ENCODE measurements at regions not wholly inside any gene's neighbourhood (a gene's known extent, or its start where the extent isn't known, plus 50 kb on each side); places are given as distances from the start of the nearest gene placed in this dataset.
"Not testable (repeated sequence)": the region's sequence is repeated elsewhere in the genome, so short reads cannot be mapped to it uniquely, and the experiment has no call there.

DNA sequence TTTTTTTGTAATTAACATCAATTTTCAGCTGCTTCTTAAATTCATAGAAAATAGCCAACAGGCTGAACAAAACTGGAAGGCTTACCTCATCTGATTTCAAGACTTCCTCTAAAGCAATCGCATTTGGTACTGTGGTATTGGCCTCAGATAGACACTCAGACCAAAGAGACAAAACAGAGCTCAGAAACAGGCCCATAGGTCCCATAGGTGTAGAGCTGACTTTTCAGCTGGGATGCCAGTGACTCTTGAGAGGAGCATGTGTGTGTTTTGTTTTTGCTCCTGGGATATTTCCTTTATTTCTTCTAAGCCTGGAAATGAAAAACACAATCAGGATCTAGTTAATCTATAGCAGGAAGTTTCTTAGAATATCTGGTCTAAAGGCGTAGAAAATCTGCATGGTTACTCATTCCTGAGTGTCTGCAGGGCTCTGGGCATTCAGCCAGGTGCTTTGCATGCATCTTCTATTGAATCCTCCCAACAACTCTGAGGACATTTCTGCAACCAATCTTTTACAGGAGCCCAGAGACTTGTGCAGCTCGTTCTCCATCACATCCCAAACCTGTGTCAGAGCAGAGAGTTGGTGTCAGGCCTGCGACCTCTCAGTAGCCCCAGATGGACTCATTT lies 190.8 kb downstream of the RTP5 start:
- POLR2A ChIA-PET, result no interaction called here
- CTCF ChIA-PET, result interaction anchor here (1.1 kb wide), 1 partner anchor 110 kb away, joined by 4 read pairs; no protein-coding TSS in a partner anchor

DNA sequence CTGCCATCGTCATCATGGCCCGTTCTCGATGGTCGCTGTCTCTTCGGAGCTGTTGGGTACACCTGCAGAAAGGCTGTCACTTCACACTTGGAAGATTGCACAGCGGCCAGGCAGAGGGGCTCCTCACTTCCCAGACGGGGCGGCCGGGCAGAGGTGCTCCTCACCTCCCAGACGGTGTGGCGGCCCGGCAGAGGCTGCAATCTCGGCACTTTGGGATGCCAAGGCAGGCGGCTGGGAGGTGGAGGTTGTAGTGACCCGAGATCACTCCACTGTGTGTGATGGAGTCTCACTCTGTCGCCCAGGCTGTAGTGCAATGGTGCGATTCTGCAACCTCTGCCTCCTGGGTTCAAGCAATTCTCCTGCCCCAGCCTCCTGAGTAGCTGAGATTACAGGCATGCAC lies 192.4 kb downstream of the RTP5 start:
- POLR2A ChIA-PET; CTCF ChIA-PET; DNase-seq (ENCODE audit: extremely low spot score): not testable (repeated sequence)

More for the DNA sequence above, 190.8 kb downstream of the RTP5 start:
- TF ChIP-seq, protein P1, sequence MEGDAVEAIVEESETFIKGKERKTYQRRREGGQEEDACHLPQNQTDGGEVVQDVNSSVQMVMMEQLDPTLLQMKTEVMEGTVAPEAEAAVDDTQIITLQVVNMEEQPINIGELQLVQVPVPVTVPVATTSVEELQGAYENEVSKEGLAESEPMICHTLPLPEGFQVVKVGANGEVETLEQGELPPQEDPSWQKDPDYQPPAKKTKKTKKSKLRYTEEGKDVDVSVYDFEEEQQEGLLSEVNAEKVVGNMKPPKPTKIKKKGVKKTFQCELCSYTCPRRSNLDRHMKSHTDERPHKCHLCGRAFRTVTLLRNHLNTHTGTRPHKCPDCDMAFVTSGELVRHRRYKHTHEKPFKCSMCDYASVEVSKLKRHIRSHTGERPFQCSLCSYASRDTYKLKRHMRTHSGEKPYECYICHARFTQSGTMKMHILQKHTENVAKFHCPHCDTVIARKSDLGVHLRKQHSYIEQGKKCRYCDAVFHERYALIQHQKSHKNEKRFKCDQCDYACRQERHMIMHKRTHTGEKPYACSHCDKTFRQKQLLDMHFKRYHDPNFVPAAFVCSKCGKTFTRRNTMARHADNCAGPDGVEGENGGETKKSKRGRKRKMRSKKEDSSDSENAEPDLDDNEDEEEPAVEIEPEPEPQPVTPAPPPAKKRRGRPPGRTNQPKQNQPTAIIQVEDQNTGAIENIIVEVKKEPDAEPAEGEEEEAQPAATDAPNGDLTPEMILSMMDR (IDR thresholded peaks at IDR 0.05; ENCODE audit: control extremely low read depth, extremely low read depth, low read depth, missing control alignments), result no peak
- DNase-seq (ENCODE audit: extremely low spot score), result no peak

DNA sequence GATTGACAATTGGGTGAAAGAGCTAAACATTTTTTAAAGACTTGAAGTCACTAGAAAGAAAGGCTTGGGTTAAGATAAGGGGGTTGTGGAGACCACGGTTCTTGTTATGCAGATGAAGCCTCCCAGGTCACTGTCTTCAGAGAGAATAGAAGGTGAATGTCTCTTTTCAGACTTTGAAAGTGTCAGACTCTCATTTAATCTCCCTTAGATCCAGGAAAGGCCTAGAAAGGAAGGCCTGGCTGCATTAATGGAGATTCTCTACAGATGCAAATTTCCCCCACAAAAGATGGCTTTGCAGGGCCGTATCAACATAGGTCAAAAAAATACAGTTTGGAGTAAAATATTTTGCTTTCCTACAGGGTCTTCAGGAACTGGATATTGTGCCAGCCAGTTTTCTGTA lies 193.9 kb downstream of the RTP5 start:
- CTCF ChIA-PET, result interaction anchor here (1.1 kb wide), 1 partner anchor 21 kb away, joined by 3 read pairs; no protein-coding TSS in a partner anchor
- TF ChIP-seq, protein P1 (IDR thresholded peaks at IDR 0.05; ENCODE audit: control extremely low read depth, extremely low read depth, low read depth, missing control alignments), result no peak
- POLR2A ChIA-PET, result no interaction called here
- no peak for DNase-seq (ENCODE audit: extremely low spot score)

DNA sequence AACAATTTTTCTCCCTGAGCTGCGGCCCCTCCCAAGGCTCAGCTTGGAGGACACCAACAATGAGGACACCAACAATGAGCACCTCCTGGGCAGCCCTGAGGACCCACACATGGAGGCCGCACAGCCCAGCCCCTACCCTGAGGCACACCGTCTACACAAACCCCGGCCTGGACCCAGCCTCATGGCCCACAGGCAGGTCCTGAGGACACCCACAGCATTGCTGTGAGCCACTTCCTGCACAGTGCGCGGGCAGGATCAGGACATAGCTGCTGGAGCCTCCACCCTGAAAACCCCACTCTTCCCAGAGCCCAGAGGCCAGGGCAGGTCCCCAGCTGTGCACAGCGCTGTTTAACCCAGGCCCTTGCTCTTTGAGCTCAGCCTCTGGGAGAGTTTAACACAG lies 194.3 kb downstream of the RTP5 start:
- ChIA-PET POLR2A (no interaction called here), CTCF (interaction anchor here (1.1 kb wide), 1 partner anchor 21 kb away, joined by 3 read pairs; no protein-coding TSS in a partner anchor)
- TF ChIP-seq, protein P1 (IDR thresholded peaks at IDR 0.05; ENCODE audit: control extremely low read depth, extremely low read depth, low read depth, missing control alignments), result no peak
- no peak for DNase-seq (ENCODE audit: extremely low spot score)

DNA sequence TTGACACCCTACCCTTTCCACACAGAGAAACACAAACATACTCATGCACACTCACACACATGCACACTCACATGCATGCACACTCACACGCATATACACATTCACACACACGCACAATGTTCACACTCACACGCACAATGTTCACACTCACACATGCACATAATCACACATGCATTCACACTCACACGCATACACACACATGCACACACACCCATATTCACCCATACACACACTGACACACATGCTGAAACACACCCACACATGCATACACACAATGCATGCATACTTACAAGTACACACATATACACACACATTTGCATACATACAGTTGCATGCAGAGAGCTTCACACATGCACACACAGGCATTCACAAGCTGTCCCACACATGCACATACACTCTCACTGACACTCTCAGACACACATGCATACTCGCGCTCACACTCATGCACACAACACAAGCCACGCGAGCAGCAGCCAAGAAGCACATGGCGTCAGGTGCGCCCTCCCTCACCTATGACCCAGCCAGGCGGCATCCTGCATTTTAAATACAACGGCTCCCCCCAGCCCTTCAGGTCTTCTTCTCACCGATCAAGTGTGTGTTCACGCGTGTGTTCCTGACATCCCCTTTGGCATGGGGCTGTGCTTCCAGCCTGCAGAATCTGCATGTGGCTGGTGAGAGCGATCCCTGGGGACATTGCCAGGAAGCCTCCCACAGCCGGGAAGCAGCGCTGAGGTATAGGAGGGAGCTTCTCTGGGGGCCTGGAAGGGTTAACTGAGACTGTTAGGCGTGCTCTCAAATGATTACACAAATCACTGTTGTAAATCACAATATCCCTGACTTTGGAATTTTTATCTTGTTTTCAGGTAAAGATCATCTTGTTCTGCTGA lies 195.1 kb downstream of the RTP5 start:
- ChIA-PET CTCF (interaction anchor here (1.1 kb wide), 1 partner anchor 22 kb away, joined by 3 read pairs; no protein-coding TSS in a partner anchor), POLR2A (no interaction called here)
- TF ChIP-seq, protein P1 (IDR thresholded peaks at IDR 0.05; ENCODE audit: control extremely low read depth, extremely low read depth, low read depth, missing control alignments), result no peak
- DNase-seq (ENCODE audit: extremely low spot score), result no peak

DNA sequence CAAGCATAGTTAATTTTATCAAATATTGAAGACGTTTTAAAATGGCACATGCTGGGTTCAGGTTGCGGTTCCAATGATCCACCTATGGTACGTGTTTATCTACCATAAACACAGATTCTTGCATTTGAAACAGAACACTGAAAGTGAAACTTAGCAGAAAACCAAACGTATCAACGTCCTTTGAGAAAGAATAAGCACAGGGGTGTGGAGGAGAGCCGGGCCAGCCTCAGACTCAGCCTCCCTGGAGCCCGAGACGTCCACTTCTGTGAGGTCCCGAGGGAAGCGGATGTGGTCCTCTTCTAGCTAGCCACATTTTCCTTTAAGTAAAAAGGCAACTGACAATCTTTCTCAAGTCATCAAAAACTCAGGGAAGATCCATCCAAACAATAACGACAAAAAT lies 195.9 kb downstream of the RTP5 start:
- POLR2A ChIA-PET, result no interaction called here
- DNase-seq (ENCODE audit: extremely low spot score), result no peak
- TF ChIP-seq, protein P1 (IDR thresholded peaks at IDR 0.05; ENCODE audit: control extremely low read depth, extremely low read depth, low read depth, missing control alignments), result no peak
- CTCF ChIA-PET, result no interaction called here

DNA sequence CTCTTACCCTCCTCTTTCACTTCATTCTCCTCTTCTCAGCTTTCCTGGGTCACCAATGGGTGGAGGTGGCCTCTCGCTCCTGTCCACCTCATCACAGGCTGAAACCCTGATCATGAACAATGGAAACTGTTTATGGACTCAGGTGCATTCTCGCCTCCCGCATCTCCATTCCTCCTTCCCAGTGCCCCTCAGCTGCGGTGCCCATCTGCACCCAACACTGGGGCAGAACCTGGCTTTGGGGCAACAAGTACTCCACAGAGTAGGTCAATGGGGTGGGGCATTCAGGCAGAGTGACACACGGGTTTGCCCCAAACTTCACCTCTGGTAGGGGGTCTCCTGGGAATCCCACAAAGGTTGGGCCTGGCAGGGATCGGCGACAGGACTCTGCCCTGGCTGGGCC lies 199.5 kb downstream of the RTP5 start:
- TF ChIP-seq, protein P1 (IDR thresholded peaks at IDR 0.05; ENCODE audit: control extremely low read depth, extremely low read depth, low read depth, missing control alignments), result no peak
- CTCF ChIA-PET, result no interaction called here
- DNase-seq (ENCODE audit: extremely low spot score), result no peak
- POLR2A ChIA-PET, result no interaction called here

DNA sequence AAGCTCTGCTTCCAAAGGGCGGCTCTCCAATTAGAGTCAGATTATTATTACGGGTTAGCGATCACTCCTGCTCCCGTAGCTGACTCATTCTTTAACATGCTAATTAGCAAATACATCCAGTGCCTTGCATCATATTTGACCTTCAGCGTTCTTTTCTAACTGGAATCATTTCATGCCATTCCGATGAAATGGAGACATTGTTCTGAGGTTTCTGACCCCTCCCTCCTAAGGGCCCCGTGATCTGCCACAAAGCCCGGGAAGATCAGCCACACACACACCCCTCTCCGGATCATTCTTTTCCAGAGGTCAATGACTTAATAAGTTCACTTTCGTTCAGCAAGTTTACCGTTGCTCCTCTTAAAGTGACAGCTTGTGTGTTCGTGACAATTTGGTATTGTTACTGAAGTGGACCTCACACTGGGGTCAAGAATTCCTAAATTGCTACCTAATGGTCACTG lies 200.4 kb downstream of the RTP5 start:
- CTCF ChIA-PET; POLR2A ChIA-PET; DNase-seq (ENCODE audit: extremely low spot score): not testable (repeated sequence)

DNA sequence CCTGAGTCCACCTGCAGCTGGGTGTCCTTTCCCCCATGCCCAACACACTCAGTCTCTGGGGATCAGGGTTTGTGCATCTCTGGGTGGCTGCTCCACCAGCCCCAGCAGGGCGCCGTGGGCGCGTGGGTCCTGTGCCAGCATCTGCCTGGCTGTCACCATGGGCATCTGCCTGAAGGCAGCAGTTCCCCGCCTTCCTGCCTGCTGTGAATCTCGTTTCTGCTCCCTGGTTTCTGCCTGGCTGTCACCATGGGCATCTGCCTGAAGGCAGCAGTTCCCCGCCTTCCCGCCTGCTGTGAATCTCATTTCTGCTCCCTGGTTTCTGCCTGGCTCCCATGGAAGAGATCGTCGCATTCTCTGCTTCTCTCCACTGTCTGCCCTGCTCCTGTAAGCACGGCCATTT lies 201.2 kb downstream of the RTP5 start:
- CTCF ChIA-PET, result not testable (repeated sequence)

DNA sequence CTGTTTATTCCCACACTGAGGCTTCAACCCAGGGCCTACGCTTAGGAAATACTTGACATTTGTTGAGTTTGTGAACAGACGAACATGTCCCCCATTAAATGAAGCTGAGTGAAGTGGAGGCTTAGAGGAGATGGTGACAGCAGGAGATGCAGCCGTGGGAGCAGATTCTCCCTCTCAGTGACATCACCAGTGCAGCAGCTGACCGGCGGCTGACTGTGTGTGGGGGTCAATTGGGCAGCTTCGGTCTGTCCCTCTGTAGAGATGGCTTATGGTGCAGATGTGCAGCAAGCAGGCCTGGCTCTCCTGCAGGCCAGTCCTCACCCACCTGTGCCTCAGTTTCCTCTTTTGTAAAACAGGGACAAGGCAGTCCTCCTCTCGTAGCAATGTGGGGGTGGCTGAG lies 201.8 kb downstream of the RTP5 start:
- CTCF ChIA-PET; DNase-seq (ENCODE audit: extremely low spot score); POLR2A ChIA-PET: not testable (repeated sequence)

More for the DNA sequence above, 201.2 kb downstream of the RTP5 start:
- DNase-seq (ENCODE audit: extremely low spot score); POLR2A ChIA-PET: not testable (repeated sequence)
